Endothelial cell of umbilical vein (primary cell): ENCODE measurements at regions not wholly inside any gene's neighbourhood (a gene's known extent, or its start where the extent isn't known, plus 50 kb on each side); places are given as distances from the start of the nearest gene placed in this dataset.
"Not testable (repeated sequence)": the region's sequence is repeated elsewhere in the genome, so short reads cannot be mapped to it uniquely, and the experiment has no call there.

Experiments used
- GATA2 ChIP-seq: IDR thresholded peaks from 2 replicates; pipeline ENCODE4 v1.7.0; 2011; ENCODE audit warnings: low read depth, mild to moderate bottlenecking, moderate library complexity, mixed read lengths, low read length; ENCODE audit not compliant: insufficient read length, insufficient read depth
- TF ChIP-seq, protein P1 (sequence below), 2 donors: IDR thresholded peaks; 1 replicate in 1 of 2; 2 replicates in 1 of 2; pipeline ENCODE4 v1.5.1; 2011; ENCODE audit warnings: low read length in 2 of 2, mild to moderate bottlenecking in 2 of 2, moderate library complexity in 2 of 2, control low read depth in 1 of 2, inconsistent platforms in 1 of 2, low read depth in 1 of 2; ENCODE audit not compliant: insufficient read depth in 1 of 2; ENCODE audit errors: extremely low read depth in 1 of 2

DNA sequence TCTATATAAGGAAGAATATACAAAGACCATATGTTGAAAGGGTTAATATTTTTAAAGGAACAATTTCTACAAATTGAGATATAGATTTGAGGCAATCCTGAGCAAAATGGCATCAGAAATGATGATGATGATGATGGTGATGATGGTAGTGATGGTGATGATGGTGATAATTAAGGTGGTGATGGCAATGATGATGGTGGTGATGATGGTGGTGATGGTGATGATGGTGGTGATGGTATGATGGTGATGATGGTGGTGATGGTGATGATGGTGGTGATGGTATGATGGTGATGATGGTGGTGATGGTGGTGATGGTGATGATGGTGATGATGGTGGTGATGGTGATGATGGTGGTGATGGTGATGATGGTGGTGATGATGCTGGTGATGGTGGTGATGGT, 150.1 kb upstream of the IRX1 start:
- TF ChIP-seq, protein P1, sequence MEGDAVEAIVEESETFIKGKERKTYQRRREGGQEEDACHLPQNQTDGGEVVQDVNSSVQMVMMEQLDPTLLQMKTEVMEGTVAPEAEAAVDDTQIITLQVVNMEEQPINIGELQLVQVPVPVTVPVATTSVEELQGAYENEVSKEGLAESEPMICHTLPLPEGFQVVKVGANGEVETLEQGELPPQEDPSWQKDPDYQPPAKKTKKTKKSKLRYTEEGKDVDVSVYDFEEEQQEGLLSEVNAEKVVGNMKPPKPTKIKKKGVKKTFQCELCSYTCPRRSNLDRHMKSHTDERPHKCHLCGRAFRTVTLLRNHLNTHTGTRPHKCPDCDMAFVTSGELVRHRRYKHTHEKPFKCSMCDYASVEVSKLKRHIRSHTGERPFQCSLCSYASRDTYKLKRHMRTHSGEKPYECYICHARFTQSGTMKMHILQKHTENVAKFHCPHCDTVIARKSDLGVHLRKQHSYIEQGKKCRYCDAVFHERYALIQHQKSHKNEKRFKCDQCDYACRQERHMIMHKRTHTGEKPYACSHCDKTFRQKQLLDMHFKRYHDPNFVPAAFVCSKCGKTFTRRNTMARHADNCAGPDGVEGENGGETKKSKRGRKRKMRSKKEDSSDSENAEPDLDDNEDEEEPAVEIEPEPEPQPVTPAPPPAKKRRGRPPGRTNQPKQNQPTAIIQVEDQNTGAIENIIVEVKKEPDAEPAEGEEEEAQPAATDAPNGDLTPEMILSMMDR (IDR thresholded peaks at IDR 0.05; ENCODE audit: extremely low read depth in 1 of 2, insufficient read depth in 1 of 2, low read depth in 1 of 2, low read length in 2 of 2), result not testable (repeated sequence)
- TF ChIP-seq GATA2, result not testable (repeated sequence)
